Stimulated activated effector memory CD8-positive, alpha-beta T cell treated with anti-CD3 and anti-CD28 coated beads, Interleukin-12 subunit alpha, Interleukin-12 subunit beta, amount 100 ng/mL, for 72 hours (primary cell): ENCODE measurements at regions not wholly inside any gene's neighbourhood (a gene's known extent, or its start where the extent isn't known, plus 50 kb on each side); places are given as distances from the start of the nearest gene placed in this dataset.

Experiments used
- ATAC-seq: fragments of 150-1000 bp; cut with Tn5 transposase; 2 replicates; pipeline ENCODE4 v1.10.0; 2021
- DNase-seq, 2 donors: peaks; one replicate each; pipeline ENCODE4 v3.0.0; 2021 to 2022; ENCODE audit warnings: low spot score in 2 of 2
- H3K27ac Mint-ChIP-seq: one replicate; pipeline ENCODE4 v1.8.0; 2022; ENCODE audit warnings: mild to moderate bottlenecking, mixed read lengths
- H3K36me3 Mint-ChIP-seq: one replicate; pipeline ENCODE4 v1.8.0; 2022; ENCODE audit warnings: mild to moderate bottlenecking, mixed read lengths
- H3K4me1 Mint-ChIP-seq: one replicate; pipeline ENCODE4 v1.8.0; 2022; ENCODE audit warnings: mixed read lengths
- H3K4me3 Mint-ChIP-seq: one replicate; pipeline ENCODE4 v1.8.0; 2022; ENCODE audit warnings: mild to moderate bottlenecking, mixed read lengths
- H3K9me3 Mint-ChIP-seq: one replicate; pipeline ENCODE4 v1.8.0; 2022; ENCODE audit warnings: mixed read lengths

DNA sequence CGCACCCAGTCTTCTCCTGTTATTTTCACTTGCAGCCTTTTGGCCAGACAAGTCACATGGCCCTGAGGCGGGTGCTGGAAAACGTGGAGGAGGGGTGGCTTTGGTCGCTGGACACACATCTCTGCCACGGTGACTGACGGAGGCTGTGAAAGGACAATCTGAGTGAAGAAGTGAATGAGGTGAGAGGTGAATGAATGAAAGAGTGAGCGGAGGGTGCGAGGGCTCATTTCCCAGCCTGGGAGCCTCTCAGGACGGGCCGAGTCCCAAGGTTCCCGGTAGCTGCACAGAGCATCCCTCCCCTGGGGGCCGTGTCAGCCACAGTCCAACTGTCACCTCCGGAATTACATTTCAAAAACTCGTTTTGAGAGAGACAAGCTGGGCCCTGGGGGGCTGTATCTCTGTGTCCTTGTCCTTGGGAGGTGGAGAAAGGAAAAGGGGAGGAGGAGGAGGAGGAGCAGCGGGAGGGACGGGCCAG is 89.6 kb downstream of the UBIAD1 start:
- no peak overlapping the region for H3K4me3 Mint-ChIP-seq
- H3K36me3 Mint-ChIP-seq = no peaks in the 10 kb centered on the region
- no peak for DNase-seq
- H3K4me1 Mint-ChIP-seq = no peaks in the 10 kb centered on the region
- no peak overlapping the region for H3K27ac Mint-ChIP-seq
- ATAC-seq = no peak
- no peaks in the 10 kb centered on the region for H3K9me3 Mint-ChIP-seq

DNA sequence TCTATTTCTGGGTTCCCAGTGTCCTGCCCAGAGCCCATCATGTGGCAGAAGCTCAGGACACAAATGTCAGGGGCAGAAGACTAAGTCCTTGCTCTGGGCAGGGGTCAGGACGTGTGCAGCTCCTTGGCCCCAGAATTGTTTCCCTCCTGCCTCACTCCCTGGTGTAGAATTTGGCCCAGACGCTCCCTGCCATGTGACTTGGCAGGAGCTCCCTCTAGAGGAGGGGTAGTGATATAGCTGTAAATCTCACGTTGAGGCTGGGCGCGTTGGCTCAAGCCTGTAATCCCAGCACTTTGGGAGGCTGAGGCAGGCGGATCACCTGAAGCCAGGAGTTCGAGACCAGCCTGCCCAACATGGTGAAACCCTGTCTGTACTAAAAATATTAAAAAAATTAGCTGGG is 91.2 kb downstream of the UBIAD1 start:
- Mint-ChIP-seq H3K36me3 (no peaks in the 10 kb centered on the region), H3K4me1 (no peaks in the 10 kb centered on the region), H3K27ac (no peak overlapping the region), H3K4me3 (no peak overlapping the region), H3K9me3 (no peaks in the 10 kb centered on the region)
- DNase-seq (no peak), ATAC-seq (no peak)

DNA sequence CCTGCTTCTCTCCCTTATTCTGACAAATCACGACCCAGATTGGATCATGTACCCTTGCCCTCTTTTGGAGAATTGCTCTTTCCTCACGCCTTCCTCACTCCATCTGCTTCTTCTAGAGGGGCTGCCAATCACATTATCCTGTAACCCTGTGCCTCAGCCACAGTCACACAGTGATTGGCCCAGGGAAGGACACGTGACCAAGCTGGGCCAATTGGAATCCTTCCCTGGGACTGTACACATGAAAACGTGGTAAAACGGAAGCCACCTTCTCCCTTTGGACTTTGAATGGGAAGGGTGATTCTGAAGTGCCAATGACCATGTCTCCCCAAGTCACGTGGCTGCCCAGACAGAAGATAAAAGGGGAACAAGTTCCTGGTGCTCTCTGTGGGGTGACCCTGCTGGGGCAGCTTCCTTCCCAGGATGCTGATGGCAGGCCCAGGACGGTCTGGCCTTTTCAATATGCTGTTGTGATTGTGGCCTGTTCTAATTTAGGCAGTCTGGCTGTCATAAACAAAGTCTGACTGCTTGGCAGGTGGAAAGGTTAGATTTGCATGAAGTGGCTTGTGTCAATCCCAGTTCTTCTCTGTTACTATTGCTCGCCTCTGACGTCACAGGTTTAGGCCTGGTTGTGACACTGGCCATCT is 92.9 kb downstream of the UBIAD1 start:
- H3K27ac Mint-ChIP-seq = no peak overlapping the region
- H3K9me3 Mint-ChIP-seq = no peaks in the 10 kb centered on the region
- ATAC-seq (no peak), DNase-seq (no peak)
- H3K4me3 Mint-ChIP-seq = no peak overlapping the region
- no peaks in the 10 kb centered on the region for H3K4me1 Mint-ChIP-seq
- H3K36me3 Mint-ChIP-seq = no peaks in the 10 kb centered on the region

DNA sequence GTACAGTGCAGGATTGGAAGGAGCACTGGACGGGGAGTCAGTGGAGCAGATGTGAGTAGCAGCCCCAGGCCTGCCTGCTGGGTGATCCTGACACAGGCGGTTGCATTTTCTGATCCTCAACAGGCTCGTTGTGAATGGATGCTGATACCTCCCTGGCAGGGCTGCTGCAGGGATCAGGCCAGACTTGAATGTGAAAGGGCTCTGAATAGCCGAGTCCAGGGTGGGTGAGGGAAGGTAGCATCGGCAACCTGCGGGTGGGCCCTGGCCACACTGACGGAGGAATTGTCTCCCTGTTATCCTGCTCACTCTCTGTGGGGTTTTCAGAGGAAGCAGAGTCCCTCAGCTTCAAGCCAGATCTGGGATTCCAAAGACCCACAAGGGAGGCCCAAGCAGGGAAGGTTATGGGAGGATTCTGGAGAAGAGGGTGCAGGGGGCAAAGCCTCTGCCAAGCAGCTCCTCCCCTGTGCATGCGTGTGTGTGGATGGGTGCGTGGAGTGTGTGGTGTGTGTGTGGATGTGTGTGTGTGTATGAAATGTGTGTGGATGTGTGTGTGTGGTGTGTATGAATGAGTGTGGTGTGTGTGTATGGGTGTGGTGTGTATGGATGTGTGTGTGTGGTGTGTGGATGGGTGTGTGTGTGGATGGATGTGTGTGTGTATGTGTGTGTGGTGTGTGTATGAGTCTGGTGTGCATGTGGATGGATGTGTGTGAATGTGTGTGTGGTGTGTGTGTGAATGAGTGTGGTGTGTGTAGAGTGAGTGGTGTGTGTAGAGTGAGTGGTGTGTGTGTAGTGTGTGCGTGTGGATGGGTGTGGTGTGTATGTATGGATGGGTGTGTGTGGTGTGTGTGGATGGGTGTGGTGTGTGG is 100.3 kb downstream of the UBIAD1 start:
- H3K4me1 Mint-ChIP-seq = peaks cover 14% of the 10 kb centered on the region
- no peak overlapping the region for H3K4me3 Mint-ChIP-seq
- H3K27ac Mint-ChIP-seq = peak overlapping the region; percentile 68

DNA sequence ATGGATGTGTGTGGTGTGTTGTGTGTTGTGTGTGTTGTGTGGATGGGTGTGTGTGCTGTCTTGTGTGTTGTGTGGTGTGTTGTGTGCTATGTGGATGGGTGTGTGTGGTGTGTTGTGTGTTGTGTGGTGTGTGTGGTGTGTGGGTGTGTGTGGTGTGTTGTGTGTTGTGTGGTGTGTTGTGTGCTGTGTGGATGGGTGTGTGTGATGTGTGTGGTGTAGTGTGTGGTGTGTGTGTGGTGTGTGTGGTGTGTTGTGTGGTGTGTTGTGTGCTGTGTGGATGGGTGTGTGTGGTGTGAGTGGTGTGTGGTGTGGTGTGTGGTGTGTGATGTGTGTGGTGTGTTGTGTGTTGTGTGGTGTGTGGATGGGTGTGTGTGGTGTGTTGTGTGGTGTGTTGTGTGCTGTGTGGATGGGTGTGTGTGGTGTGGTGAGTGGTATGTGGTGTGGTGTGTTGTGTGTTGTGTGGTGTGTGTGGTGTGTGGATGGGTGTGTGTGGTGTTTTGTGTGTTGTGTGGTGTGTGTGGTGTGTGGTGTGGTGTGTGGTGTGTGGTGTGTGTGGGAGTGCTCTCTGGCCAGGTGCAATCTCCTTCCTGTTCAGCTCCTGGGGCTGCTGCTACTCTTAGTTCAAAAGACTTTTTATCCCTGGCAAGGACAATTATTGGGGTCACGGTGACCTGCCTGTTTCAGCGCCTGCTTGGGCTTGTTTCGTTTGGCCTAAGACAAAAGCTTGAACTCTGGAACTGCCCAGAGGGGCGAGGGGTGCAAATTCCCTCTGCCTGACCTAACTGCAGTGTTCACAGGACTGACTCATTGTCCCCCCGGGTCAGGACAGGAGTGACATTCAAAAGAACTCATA is 101.1 kb downstream of the UBIAD1 start:
- peak; percentile 44 for ATAC-seq
- H3K36me3 Mint-ChIP-seq = peaks cover 8% of the 10 kb centered on the region

More for the DNA sequence above, 100.3 kb downstream of the UBIAD1 start:
- ATAC-seq (no peak), DNase-seq (no peak)
- H3K36me3 Mint-ChIP-seq = peaks cover 8% of the 10 kb centered on the region
- H3K9me3 Mint-ChIP-seq = no peaks in the 10 kb centered on the region

DNA sequence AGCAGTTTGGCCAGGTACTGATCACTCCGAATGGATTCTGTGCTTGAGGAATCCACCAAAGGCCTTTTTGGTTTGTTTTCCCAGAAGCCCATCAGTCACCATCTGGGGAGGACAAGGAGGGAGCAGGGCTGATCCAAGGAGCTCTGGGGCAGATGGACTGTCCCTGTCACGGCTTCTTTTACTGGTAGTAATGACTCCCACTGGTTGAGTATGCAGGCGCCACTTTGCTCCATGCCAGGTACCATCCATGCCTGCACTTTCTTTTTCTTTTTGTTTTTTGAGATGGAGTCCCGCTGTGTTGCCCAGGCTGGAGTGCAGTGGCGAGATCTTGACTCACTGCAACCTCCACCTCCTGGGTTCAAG is 101.7 kb downstream of the UBIAD1 start:
- Mint-ChIP-seq H3K27ac (no peak overlapping the region), H3K9me3 (no peaks in the 10 kb centered on the region), H3K4me3 (no peak overlapping the region), H3K36me3 (peaks cover 8% of the 10 kb centered on the region), H3K4me1 (peaks cover 14% of the 10 kb centered on the region)
- DNase-seq = no peak
- peak; percentile 31 for ATAC-seq

More for the DNA sequence above, 101.1 kb downstream of the UBIAD1 start:
- H3K4me1 Mint-ChIP-seq = peaks cover 14% of the 10 kb centered on the region
- no peak for DNase-seq
- no peak overlapping the region for H3K27ac Mint-ChIP-seq
- no peak overlapping the region for H3K4me3 Mint-ChIP-seq
- no peaks in the 10 kb centered on the region for H3K9me3 Mint-ChIP-seq

DNA sequence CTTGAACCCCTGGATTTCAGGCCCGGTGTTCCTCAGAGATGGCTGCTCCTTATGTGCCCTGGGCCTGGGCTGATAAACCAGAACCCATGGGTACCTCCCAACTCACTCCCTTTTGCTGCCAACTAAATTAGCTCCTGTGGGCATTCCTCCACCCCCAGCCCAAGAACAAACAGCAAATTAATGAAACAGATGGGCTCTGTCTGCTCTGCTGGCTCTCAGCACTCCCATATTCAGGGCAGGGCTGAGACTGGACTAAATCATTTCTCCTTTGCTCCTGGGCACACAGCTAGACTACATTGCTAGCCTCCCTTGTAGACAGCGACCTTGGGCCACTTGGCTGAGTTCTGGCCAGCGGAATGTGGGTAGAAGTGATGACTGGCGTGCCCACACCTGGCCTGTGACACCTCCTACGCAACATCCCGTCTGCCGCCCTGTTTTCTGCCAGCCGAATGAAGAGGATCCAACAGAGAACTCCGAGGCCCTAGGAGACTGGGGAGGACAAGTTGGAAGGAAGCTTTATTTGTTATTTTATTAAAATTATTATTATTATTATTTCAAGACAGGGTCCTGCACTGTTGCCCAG is 101.9 kb upstream of the DISP3 start:
- Mint-ChIP-seq H3K27ac (no peak overlapping the region), H3K9me3 (no peaks in the 10 kb centered on the region), H3K36me3 (peaks cover 8% of the 10 kb centered on the region), H3K4me1 (peaks cover 14% of the 10 kb centered on the region), H3K4me3 (no peak overlapping the region)
- no peak for DNase-seq
- no peak for ATAC-seq

DNA sequence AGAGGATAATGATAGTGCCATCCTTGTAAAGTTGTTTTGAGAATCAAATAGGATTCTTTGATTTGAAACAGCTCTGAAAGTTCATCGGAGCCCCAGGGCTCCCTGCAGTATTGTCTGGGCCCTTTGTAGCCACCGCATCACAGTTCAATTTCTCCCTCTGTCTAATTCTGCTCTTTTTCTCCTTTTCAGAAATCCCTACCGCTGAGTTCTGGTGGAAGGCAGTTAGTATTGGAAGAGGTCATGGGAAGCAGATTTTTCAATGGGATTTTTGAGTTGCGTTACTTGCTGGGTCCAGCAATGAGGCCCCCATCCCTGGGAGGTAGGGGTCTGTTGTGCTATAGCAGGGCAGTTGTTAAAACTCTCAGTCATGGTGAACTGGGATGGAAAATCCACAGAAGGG is 101.0 kb upstream of the DISP3 start:
- Mint-ChIP-seq H3K9me3 (no peaks in the 10 kb centered on the region), H3K27ac (no peak overlapping the region), H3K4me3 (no peak overlapping the region), H3K4me1 (peaks cover 14% of the 10 kb centered on the region), H3K36me3 (peaks cover 8% of the 10 kb centered on the region)
- DNase-seq (no peak), ATAC-seq (no peak)

DNA sequence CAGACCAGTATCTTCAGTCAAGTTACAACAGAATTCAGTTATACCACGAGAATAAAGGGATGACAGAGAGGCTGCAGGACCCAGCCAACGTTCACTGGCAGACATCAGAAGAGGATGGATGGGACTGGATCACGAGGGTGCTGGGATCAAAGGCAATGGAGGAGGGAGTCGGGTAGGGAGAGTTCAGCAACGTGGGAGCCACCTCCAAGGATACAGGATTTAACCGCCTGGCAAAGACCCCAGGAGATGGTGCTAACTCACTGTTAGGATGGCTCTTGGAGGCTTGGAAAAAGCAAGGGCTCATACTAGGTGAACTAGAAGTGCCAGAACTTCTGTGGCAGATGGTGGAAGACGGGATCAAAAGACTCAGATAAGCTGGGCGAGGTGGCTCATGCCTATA is 99.1 kb upstream of the DISP3 start:
- no peak for ATAC-seq
- no peak for DNase-seq
- peaks cover 17% of the 10 kb centered on the region for H3K4me1 Mint-ChIP-seq
- no peak overlapping the region for H3K4me3 Mint-ChIP-seq
- H3K36me3 Mint-ChIP-seq = no peaks in the 10 kb centered on the region
- H3K9me3 Mint-ChIP-seq = no peaks in the 10 kb centered on the region
- no peak overlapping the region for H3K27ac Mint-ChIP-seq

DNA sequence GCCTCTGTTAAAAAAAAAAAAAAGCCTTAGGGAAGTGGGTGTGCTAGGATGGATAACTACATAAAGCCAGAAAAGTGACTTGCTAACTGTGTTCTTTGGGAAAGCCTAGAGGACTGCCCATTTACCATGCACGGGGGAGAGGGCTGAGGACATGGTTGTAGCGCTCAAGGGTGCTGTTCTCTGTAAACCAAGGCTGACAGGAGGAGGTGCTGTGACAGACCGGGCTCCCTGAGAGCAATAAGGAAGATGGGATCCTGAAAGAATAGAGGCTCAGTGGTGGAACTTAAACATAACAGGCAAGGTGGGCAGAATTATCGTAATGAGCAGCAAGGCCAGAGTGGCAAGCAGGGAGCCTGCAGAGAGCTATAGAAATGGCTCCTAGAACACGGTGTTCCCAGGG is 98.5 kb upstream of the DISP3 start:
- Mint-ChIP-seq H3K4me1 (peaks cover 17% of the 10 kb centered on the region), H3K27ac (no peak overlapping the region)
- no peak for ATAC-seq

DNA sequence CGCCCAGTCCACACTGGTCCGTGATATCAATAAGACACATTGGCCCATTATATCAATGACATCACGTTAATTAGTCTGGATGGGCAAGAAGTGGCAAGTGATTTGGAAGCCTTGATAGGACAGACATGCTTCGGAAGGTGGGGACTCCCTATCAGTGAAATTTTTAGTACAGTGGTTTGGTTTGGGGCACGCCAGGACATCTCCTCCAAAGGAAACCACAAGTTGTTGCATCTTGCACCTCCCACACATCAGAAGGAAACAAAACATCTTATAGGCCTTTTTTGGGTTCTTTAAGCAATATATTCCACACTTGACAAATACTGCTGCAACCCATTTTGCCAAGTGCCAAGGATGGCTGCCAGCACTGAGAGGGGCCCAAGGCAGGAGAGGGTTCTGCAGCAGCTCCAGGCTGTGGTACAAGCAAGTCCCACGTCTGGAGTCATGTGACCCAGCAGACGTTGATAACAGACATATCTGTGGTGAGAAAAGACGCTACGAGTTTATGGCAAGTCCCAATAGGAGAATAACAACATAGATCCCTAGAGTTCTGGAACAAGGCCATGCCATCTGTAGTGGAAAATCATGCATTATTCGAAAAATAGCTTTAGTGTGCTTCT is 95.3 kb upstream of the DISP3 start:
- H3K4me1 Mint-ChIP-seq = peaks cover 17% of the 10 kb centered on the region
- no peak overlapping the region for H3K27ac Mint-ChIP-seq
- no peaks in the 10 kb centered on the region for H3K36me3 Mint-ChIP-seq
- ATAC-seq (no peak), DNase-seq (no peak)
- no peaks in the 10 kb centered on the region for H3K9me3 Mint-ChIP-seq
- H3K4me3 Mint-ChIP-seq = peak overlapping the region; percentile 13

More for the DNA sequence above, 98.5 kb upstream of the DISP3 start:
- H3K4me3 Mint-ChIP-seq = no peak overlapping the region
- DNase-seq = no peak
- H3K9me3 Mint-ChIP-seq = no peaks in the 10 kb centered on the region
- H3K36me3 Mint-ChIP-seq = no peaks in the 10 kb centered on the region

DNA sequence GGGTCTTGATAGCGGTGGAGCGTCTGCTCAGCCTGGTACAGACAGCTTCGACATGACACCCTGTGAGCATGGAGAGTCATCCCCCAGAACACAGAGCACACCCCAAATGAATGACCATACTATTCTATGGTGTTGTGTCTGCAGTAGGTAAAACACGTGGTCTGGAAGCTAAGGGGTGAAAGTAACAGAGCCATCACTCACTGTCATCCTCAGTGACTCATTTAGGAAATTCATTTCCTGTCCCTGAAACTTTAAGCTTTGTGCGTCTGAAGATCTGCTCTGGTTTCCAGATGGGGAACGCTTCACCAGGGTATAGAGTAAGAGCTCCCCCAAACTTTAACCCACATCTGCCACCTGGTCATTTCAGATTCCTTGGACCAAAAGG is 94.8 kb upstream of the DISP3 start:
- DNase-seq = no peak
- Mint-ChIP-seq H3K27ac (no peak overlapping the region), H3K36me3 (no peaks in the 10 kb centered on the region), H3K4me1 (peaks cover 17% of the 10 kb centered on the region), H3K9me3 (no peaks in the 10 kb centered on the region), H3K4me3 (peak overlapping the region; percentile 13)
- ATAC-seq = peak; percentile 77

DNA sequence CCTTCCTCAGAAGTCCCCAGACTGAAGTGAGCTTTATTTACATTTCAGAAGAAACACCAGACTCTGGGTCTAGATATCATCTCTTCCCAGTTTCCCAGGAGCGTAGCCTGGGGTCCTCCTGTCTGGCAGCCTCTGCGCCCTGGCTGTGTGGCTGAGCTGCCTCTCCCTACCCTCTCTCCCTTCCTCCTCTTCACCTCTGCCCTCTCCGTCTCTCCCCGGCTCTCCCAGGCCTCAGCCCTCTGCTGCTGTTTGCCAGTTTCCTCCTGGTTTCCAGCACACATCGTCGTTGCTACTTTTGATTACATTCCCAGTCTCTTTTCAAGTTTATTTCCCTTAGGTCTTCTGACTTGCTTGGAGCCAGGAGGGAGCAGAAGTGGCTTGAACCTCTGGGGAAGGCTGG is 91.1 kb upstream of the DISP3 start:
- Mint-ChIP-seq H3K4me1 (peaks cover 21% of the 10 kb centered on the region), H3K9me3 (no peaks in the 10 kb centered on the region), H3K4me3 (no peak overlapping the region), H3K27ac (peak overlapping the region; percentile 8), H3K36me3 (no peaks in the 10 kb centered on the region)
- ATAC-seq (no peak), DNase-seq (no peak)

DNA sequence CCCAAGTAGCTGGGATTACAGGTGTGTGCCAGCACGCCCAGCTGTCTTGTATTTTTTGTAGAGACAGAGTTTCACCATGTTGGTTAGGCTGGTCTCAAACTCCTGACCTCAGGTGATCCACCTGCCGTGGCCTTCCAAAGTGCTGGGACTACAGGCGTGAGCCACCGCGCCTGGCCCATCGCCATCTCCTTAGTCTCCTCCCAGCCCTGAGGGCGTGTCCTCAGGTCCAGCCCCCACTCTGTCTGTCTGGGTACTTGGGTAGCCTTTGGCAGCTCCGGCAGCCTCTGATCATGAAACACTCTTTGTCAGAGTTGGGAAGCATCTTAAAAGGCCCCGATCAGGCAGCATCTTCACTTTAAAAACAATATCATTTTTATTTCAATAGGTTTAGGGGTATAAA is 90.3 kb upstream of the DISP3 start:
- H3K27ac Mint-ChIP-seq = no peak overlapping the region
- ATAC-seq = no peak
- DNase-seq = no peak
- no peaks in the 10 kb centered on the region for H3K36me3 Mint-ChIP-seq
- H3K9me3 Mint-ChIP-seq = no peaks in the 10 kb centered on the region
- no peak overlapping the region for H3K4me3 Mint-ChIP-seq
- peaks cover 17% of the 10 kb centered on the region for H3K4me1 Mint-ChIP-seq

DNA sequence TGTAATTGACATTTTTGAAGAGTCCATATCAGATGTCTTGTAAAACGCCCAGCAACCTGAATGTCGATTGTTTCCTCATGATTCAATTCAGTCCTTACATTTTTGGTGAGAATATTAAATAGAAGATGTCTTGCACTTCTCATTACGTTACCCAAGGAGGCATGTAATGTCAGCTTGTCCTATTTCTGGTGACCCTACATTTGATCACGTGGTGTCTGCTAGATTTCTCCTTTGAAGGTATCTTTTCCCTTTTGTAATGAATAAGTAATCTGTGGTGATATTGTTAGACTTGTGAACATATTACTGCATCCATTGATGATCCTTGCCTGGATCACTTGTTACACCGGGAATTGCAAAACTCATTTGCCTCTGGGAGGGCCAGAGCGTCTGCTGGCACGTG is 87.6 kb upstream of the DISP3 start:
- DNase-seq (no peak), ATAC-seq (no peak)
- Mint-ChIP-seq H3K4me3 (no peak overlapping the region), H3K27ac (no peak overlapping the region), H3K36me3 (no peaks in the 10 kb centered on the region), H3K9me3 (no peaks in the 10 kb centered on the region), H3K4me1 (peaks cover 10% of the 10 kb centered on the region)
